PFSK-1 (cell line): ENCODE measurements at regions not wholly inside any gene's neighbourhood (a gene's known extent, or its start where the extent isn't known, plus 50 kb on each side); places are given as distances from the start of the nearest gene placed in this dataset.

Experiments used
- FOXP2 ChIP-seq: optimal IDR thresholded peaks from 2 replicates; pipeline ENCODE3; 2011; ENCODE audit warnings: borderline replicate concordance, control low read depth, inconsistent platforms; ENCODE audit not compliant: insufficient read depth; ENCODE audit errors: extremely low read length, extremely low read depth
- POLR2AphosphoS5 ChIP-seq: IDR thresholded peaks from 2 replicates; pipeline ENCODE4 v1.6.1; 2012; ENCODE audit warnings: low read depth, mild to moderate bottlenecking, control low read depth, low read length, moderate library complexity
- SIN3A ChIP-seq: IDR thresholded peaks from 2 replicates; pipeline ENCODE4 v1.6.1; 2012; ENCODE audit warnings: mild to moderate bottlenecking, low read length, moderate library complexity, borderline replicate concordance; ENCODE audit not compliant: insufficient read depth
- TAF1 ChIP-seq: IDR thresholded peaks from 2 replicates; pipeline ENCODE4 v1.6.1; 2012; ENCODE audit warnings: low read length, control low read depth, borderline replicate concordance; ENCODE audit not compliant: insufficient read depth

GRCh38 chr19:31826325-31826724 is 477.1 kb upstream of the TSHZ3 start:
- no peak for TF ChIP-seq POLR2AphosphoS5
- no peak for TF ChIP-seq SIN3A
- TF ChIP-seq TAF1: no peak
- TF ChIP-seq FOXP2: no peak
